Keratinocyte (primary cell): ENCODE measurements at regions not wholly inside any gene's neighbourhood (a gene's known extent, or its start where the extent isn't known, plus 50 kb on each side); places are given as distances from the start of the nearest gene placed in this dataset.
"Not testable (repeated sequence)": the region's sequence is repeated elsewhere in the genome, so short reads cannot be mapped to it uniquely, and the experiment has no call there.

Source experiments
- DNase-seq: peaks from one replicate; pipeline ENCODE4 v3.0.0-alpha.2; 2011; ENCODE audit warnings: low read depth, missing footprints, low spot score
- FAIRE-seq: peaks from 2 replicates; lab custom pipeline; 2011; peaks lifted over from hg19 to GRCh38; lab: Jason Lieb, UNC
- H2AFZ ChIP-seq: 2 replicates; pipeline ENCODE4 v1.6.0; 2012; ENCODE audit warnings: low read length, control low read depth, inconsistent platforms; ENCODE audit not compliant: control insufficient read depth
- H3K27ac ChIP-seq: 2 replicates; pipeline ENCODE4 v1.5.1; 2011; ENCODE audit warnings: low read length; ENCODE audit not compliant: control insufficient read depth, insufficient read depth
- H3K27me3 ChIP-seq: 3 replicates; pipeline ENCODE4 v1.6.0; 2011; ENCODE audit warnings: low read length; ENCODE audit not compliant: control insufficient read depth, insufficient read depth; ENCODE audit errors: extremely low read depth
- H3K36me3 ChIP-seq, 2 experiments: 2 replicates in 1 of 2; 3 replicates in 1 of 2; pipeline ENCODE4 v1.5.1; 2011; ENCODE audit warnings: low read length in 2 of 2, mild to moderate bottlenecking in 1 of 2; ENCODE audit not compliant: control insufficient read depth in 2 of 2, insufficient read depth in 2 of 2; ENCODE audit errors: extremely low read depth in 1 of 2
- H3K4me1 ChIP-seq: 3 replicates; pipeline ENCODE4 v1.5.1; 2011; ENCODE audit warnings: low read length; ENCODE audit not compliant: control insufficient read depth, insufficient read depth; ENCODE audit errors: extremely low read depth
- H3K4me2 ChIP-seq: 3 replicates; pipeline ENCODE4 v1.6.0; 2011; ENCODE audit warnings: low read depth, low read length; ENCODE audit not compliant: control insufficient read depth, insufficient read depth; ENCODE audit errors: extremely low read depth
- H3K4me3 ChIP-seq, 3 experiments: fragments of 200-600 bp in 1 of 3; sonication (generic) in 1 of 3; 2 replicates in 2 of 3; 3 replicates in 1 of 3; pipeline ENCODE4 v1.5.1; 2011 to 2016; ENCODE audit warnings: low read length in 3 of 3, mild to moderate bottlenecking in 3 of 3, control low read depth in 2 of 3, inconsistent platforms in 1 of 3, low read depth in 1 of 3, mixed read lengths in 1 of 3, mixed run types in 1 of 3, moderate library complexity in 1 of 3; ENCODE audit not compliant: control insufficient read depth in 2 of 3, insufficient read depth in 2 of 3; ENCODE audit errors: extremely low read depth in 1 of 3
- H3K79me2 ChIP-seq: 2 replicates; pipeline ENCODE4 v1.6.0; 2012; ENCODE audit warnings: low read length; ENCODE audit not compliant: control insufficient read depth, insufficient read depth
- H3K9ac ChIP-seq: 3 replicates; pipeline ENCODE4 v1.6.0; 2011; ENCODE audit warnings: low read length; ENCODE audit not compliant: control insufficient read depth, insufficient read depth; ENCODE audit errors: extremely low read depth
- H3K9me1 ChIP-seq: 3 replicates; pipeline ENCODE4 v1.6.0; 2011; ENCODE audit warnings: low read length; ENCODE audit not compliant: control insufficient read depth, insufficient read depth; ENCODE audit errors: extremely low read depth
- H3K9me3 ChIP-seq: 2 replicates; pipeline ENCODE4 v1.5.1; 2012; ENCODE audit warnings: low read depth, low read length; ENCODE audit not compliant: control insufficient read depth
- H4K20me1 ChIP-seq: 3 replicates; pipeline ENCODE4 v1.6.0; 2011; ENCODE audit warnings: low read length; ENCODE audit not compliant: control insufficient read depth, insufficient read depth; ENCODE audit errors: extremely low read depth
- EZH2 ChIP-seq: IDR thresholded peaks from one replicate; pipeline ENCODE4 v1.6.1; 2012; ENCODE audit warnings: inconsistent platforms, mild to moderate bottlenecking, low read length, moderate library complexity
- dilution Hi-C: fragments of 300-500 bp; cut with MboI; formaldehyde crosslinking; loops from one replicate; pipeline ENCODE4 v1.7.0; 2020; ENCODE audit warnings: low sequenced_read_pairs; ENCODE audit not compliant: extremely low pct_ligation_motif_present
- TF ChIP-seq, protein P1 (sequence below), 3 experiments: IDR thresholded peaks in 1 of 3; conservative IDR thresholded peaks in 1 of 3; optimal IDR thresholded peaks in 1 of 3; 2 replicates in 2 of 3; 3 replicates in 1 of 3; pipeline versions ENCODE3 to v1.5.1; 2011; ENCODE audit warnings: low read length in 3 of 3, mild to moderate bottlenecking in 3 of 3, moderate library complexity in 2 of 3, control low read depth in 1 of 3, inconsistent platforms in 1 of 3; ENCODE audit not compliant: insufficient read depth in 2 of 3; ENCODE audit errors: extremely low read depth in 1 of 3

DNA sequence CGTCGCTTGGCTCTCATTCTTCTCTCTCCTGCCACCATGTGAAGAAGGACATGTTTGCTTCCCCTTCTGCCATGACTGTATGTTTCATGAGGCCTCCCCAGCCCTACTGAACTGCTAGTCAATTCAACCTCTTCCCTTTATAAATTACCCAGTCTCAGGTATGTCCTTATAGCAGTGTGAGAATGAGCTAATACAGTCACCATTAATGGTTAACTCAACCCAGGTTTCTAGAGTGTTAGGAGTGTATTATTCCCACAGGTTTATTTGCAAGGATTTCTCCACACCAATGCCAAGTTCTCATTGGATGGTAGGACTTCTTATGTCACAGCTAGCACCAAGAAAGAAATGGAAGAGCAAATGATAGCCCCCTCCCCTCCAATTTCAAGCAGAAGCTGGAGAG is 71.9 kb downstream of the DYNAP start:
- Histone ChIP-seq H3K27ac (no peak overlapping the region), H3K9ac (no peak overlapping the region), H3K4me1 (no peaks in the 10 kb centered on the region), H4K20me1 (no peaks in the 10 kb centered on the region), H3K9me3 (no peaks in the 10 kb centered on the region), H3K79me2 (no peaks in the 10 kb centered on the region), H3K4me2 (no peak overlapping the region), H3K4me3 (no peak overlapping the region), H3K9me1 (no peaks in the 10 kb centered on the region), H3K36me3 (no peaks in the 10 kb centered on the region), H2AFZ (no peak overlapping the region), H3K27me3 (no peaks in the 10 kb centered on the region)
- FAIRE-seq (no peak), DNase-seq (no peak)
- dilution Hi-C loops: loop anchor here (25.0 kb wide), 1 partner anchor 226 kb away; no protein-coding TSS in a partner anchor
- TF ChIP-seq, protein P1, sequence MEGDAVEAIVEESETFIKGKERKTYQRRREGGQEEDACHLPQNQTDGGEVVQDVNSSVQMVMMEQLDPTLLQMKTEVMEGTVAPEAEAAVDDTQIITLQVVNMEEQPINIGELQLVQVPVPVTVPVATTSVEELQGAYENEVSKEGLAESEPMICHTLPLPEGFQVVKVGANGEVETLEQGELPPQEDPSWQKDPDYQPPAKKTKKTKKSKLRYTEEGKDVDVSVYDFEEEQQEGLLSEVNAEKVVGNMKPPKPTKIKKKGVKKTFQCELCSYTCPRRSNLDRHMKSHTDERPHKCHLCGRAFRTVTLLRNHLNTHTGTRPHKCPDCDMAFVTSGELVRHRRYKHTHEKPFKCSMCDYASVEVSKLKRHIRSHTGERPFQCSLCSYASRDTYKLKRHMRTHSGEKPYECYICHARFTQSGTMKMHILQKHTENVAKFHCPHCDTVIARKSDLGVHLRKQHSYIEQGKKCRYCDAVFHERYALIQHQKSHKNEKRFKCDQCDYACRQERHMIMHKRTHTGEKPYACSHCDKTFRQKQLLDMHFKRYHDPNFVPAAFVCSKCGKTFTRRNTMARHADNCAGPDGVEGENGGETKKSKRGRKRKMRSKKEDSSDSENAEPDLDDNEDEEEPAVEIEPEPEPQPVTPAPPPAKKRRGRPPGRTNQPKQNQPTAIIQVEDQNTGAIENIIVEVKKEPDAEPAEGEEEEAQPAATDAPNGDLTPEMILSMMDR (optimal IDR thresholded peaks at IDR 0.05 in 1 of 3, IDR thresholded peaks at IDR 0.05 in 1 of 3, conservative IDR thresholded peaks at IDR 0.05 in 1 of 3; ENCODE audit: extremely low read depth in 1 of 3, insufficient read depth in 2 of 3, low read length in 3 of 3): no peak
- no peak for TF ChIP-seq EZH2

DNA sequence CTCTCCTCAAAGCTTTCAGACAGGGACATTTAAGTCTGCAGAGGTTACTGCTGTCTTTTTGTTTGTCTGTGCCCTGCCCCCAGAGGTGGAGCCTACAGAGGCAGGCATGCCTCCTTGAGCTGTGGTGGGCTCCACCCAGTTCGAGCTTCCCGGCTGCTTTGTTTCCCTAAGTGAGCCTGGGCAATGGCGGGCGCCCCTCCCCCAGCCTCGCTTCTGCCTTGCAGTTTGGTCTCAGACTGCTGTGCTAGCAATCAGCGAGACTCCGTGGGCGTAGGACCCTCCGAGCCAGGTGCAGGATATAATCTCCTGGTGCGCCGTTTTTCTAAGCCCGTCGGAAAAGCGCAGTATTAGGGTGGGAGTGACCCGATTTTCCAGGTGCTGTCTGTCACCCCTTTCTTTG is 78.7 kb downstream of the DYNAP start:
- not testable (repeated sequence) for H4K20me1 ChIP-seq, H3K27me3 ChIP-seq, H3K4me1 ChIP-seq, H3K9ac ChIP-seq, H3K9me3 ChIP-seq, H3K4me2 ChIP-seq, H2AFZ ChIP-seq, H3K4me3 ChIP-seq, H3K9me1 ChIP-seq, FAIRE-seq, H3K79me2 ChIP-seq, H3K27ac ChIP-seq, DNase-seq, H3K36me3 ChIP-seq
- dilution Hi-C loops: loop anchor here (25.0 kb wide), 1 partner anchor 232 kb away; no protein-coding TSS in a partner anchor

DNA sequence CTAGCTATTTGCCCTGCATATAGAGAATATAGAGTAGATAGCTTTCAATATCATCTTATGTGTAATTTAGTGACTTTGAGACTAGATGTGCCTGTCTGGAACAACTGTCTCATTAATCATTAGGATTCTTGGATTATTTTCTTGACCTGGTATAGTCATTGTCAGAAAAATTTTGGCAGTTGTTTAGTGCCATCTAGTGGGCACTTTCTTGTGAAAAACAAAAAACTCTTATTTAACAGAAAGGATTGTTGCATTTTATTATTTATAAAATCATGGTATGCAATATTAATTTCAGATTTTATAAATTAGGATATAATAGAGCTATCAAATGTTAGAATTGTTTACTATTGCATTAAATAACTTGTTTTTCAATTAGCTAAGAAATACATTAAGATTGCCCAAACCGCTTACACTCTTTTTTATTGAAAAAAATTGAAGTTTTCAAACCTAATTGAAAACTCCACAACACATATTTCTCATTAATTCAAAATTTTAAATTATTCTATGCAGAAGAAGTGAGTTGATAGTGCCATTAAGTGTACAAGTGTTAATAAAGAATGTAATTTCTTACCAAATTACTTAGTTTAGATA is 80.3 kb downstream of the DYNAP start:
- DNase-seq (no peak), FAIRE-seq (no peak)
- no peak for TF ChIP-seq EZH2
- TF ChIP-seq, protein P1 (optimal IDR thresholded peaks at IDR 0.05 in 1 of 3, IDR thresholded peaks at IDR 0.05 in 1 of 3, conservative IDR thresholded peaks at IDR 0.05 in 1 of 3; ENCODE audit: extremely low read depth in 1 of 3, insufficient read depth in 2 of 3, low read length in 3 of 3): no peak
- dilution Hi-C loops: loop anchor here (25.0 kb wide), 1 partner anchor 234 kb away; no protein-coding TSS in a partner anchor
- Histone ChIP-seq H2AFZ (no peak overlapping the region), H3K27ac (no peak overlapping the region), H3K79me2 (no peaks in the 10 kb centered on the region), H3K4me2 (no peak overlapping the region), H3K4me1 (no peaks in the 10 kb centered on the region), H3K9me1 (no peaks in the 10 kb centered on the region), H3K27me3 (no peaks in the 10 kb centered on the region), H3K36me3 (no peaks in the 10 kb centered on the region), H3K9me3 (no peaks in the 10 kb centered on the region), H3K4me3 (no peak overlapping the region), H3K9ac (no peak overlapping the region), H4K20me1 (no peaks in the 10 kb centered on the region)
